IgD-negative memory B cell (primary cell): ENCODE measurements at regions not wholly inside any gene's neighbourhood (a gene's known extent, or its start where the extent isn't known, plus 50 kb on each side); places are given as distances from the start of the nearest gene placed in this dataset.
A peak's percentile ranks its signal among the peaks of the same experiment; 100 is the strongest.
"Not testable (repeated sequence)": the region's sequence is repeated elsewhere in the genome, so short reads cannot be mapped to it uniquely, and the experiment has no call there.

Source experiments
- H3K27ac Mint-ChIP-seq, 3 donors: one replicate each; pipeline ENCODE4 v1.8.0; 2020 to 2022; ENCODE audit warnings: mild to moderate bottlenecking in 3 of 3, mixed read lengths in 3 of 3, moderate library complexity in 1 of 3
- H3K27me3 Mint-ChIP-seq: one replicate; pipeline ENCODE4 v1.8.0; 2021; ENCODE audit warnings: mixed read lengths
- H3K36me3 Mint-ChIP-seq: one replicate; pipeline ENCODE4 v1.8.0; 2020; ENCODE audit warnings: mild to moderate bottlenecking, mixed read lengths
- H3K4me1 Mint-ChIP-seq, 3 donors: one replicate each; pipeline ENCODE4 v1.8.0; 2020 to 2022; ENCODE audit warnings: mixed read lengths in 3 of 3, mild to moderate bottlenecking in 1 of 3
- H3K4me3 Mint-ChIP-seq, 4 donors: one replicate each; pipeline ENCODE4 v1.8.0; 2020 to 2022; ENCODE audit warnings: mild to moderate bottlenecking in 4 of 4, mixed read lengths in 4 of 4, moderate library complexity in 3 of 4
- H3K9me3 Mint-ChIP-seq, 3 donors: one replicate each; pipeline ENCODE4 v1.8.0; 2020 to 2021; ENCODE audit warnings: mixed read lengths in 3 of 3, mild to moderate bottlenecking in 1 of 3

GRCh38 chr7:136479922-136480321 is 388.5 kb upstream of the CHRM2 start:
- no peaks in the 10 kb centered on the region for H3K4me1 Mint-ChIP-seq
- H3K36me3 Mint-ChIP-seq: no peaks in the 10 kb centered on the region
- H3K9me3 Mint-ChIP-seq: peaks cover 4 to 11% (median 6%) of the 10 kb centered on the region in 3 donors

DNA sequence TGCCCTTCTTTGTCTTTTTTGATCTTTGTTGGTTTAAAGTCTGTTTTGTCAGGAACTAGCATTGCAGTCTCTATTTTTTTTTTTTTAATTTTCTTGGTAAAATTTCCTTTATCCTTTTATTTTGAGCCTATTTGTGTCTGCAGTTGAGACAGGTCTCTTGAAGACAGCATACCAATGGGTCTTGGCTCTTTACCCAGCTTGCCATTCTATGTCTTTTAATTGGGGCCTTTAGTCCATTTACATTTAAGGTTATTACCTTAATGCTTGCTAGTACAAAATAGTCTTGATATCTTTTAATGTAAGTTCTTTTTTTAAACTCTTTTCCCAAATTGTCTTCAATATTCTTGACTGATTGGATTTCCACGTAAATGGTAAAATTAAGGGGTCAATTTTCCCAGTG is 398.3 kb upstream of the CHRM2 start:
- no peaks in the 10 kb centered on the region for H3K27me3 Mint-ChIP-seq
- H3K27ac Mint-ChIP-seq: no peak overlapping the region
- H3K36me3 Mint-ChIP-seq: no peaks in the 10 kb centered on the region
- peaks cover 11 to 33% (median 26%) of the 10 kb centered on the region in 3 donors for H3K9me3 Mint-ChIP-seq
- peak overlapping the region in 1 of 4 donors; percentile 41 for H3K4me3 Mint-ChIP-seq
- no peaks in the 10 kb centered on the region for H3K4me1 Mint-ChIP-seq

More at GRCh38 chr7:136479922-136480321, 388.5 kb upstream of the CHRM2 start:
- Mint-ChIP-seq H3K27me3 (no peaks in the 10 kb centered on the region), H3K4me3 (no peak overlapping the region), H3K27ac (no peak overlapping the region)

- Mint-ChIP-seq H3K36me3 (no peaks in the 10 kb centered on the region), H3K4me1 (no peaks in the 10 kb centered on the region), H3K9me3 (peaks cover 2 to 11% (median 2%) of the 10 kb centered on the region in 3 donors), H3K4me3 (no peak overlapping the region), H3K27ac (no peak overlapping the region), H3K27me3 (no peaks in the 10 kb centered on the region)
Observed at GRCh38 chr7:136452949-136453348, 415.5 kb upstream of the CHRM2 start.

GRCh38 chr7:136446751-136447150 is 421.7 kb upstream of the CHRM2 start:
- Mint-ChIP-seq H3K27ac (no peak overlapping the region), H3K4me3 (no peak overlapping the region), H3K4me1 (no peaks in the 10 kb centered on the region), H3K36me3 (no peaks in the 10 kb centered on the region), H3K27me3 (no peaks in the 10 kb centered on the region), H3K9me3 (peaks cover 2 to 14% (median 4%) of the 10 kb centered on the region in 3 donors)

- peaks cover 2 to 7% (median 3%) of the 10 kb centered on the region in 3 donors for H3K9me3 Mint-ChIP-seq
- H3K27me3 Mint-ChIP-seq: no peaks in the 10 kb centered on the region
- H3K4me3 Mint-ChIP-seq: no peak overlapping the region
- H3K27ac Mint-ChIP-seq: no peak overlapping the region
- no peaks in the 10 kb centered on the region for H3K36me3 Mint-ChIP-seq
- no peaks in the 10 kb centered on the region for H3K4me1 Mint-ChIP-seq
Observed at GRCh38 chr7:136441835-136442234, 426.6 kb upstream of the CHRM2 start.

- not testable (repeated sequence) for H3K4me1 Mint-ChIP-seq, H3K9me3 Mint-ChIP-seq, H3K27ac Mint-ChIP-seq, H3K27me3 Mint-ChIP-seq, H3K36me3 Mint-ChIP-seq, H3K4me3 Mint-ChIP-seq
Observed at GRCh38 chr7:136431736-136432135, 436.7 kb upstream of the CHRM2 start.

DNA sequence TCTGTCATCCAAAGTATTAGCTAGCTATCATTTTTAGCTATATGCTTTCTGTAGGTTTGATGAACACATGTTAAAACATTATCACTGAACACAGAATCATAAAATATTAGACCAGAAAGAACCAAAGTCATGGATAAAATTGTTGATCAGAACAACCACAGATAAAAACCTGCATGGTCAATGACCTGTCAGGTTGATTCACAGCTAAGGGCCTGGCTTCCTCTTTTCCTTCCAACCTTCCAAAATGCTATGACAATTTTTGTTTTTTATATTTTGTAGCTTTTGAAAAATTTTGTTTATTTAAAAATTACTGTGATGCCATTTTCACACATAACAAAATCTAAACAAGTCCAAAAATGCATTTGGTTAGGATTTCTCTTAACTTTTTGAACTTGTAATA is 444.4 kb upstream of the CHRM2 start:
- no peak overlapping the region for H3K4me3 Mint-ChIP-seq
- no peaks in the 10 kb centered on the region for H3K4me1 Mint-ChIP-seq
- H3K27ac Mint-ChIP-seq: no peak overlapping the region
- no peaks in the 10 kb centered on the region for H3K36me3 Mint-ChIP-seq
- H3K9me3 Mint-ChIP-seq: peaks cover 0 to 4% (median 2%) of the 10 kb centered on the region in 3 donors
- no peaks in the 10 kb centered on the region for H3K27me3 Mint-ChIP-seq

- H3K4me3 Mint-ChIP-seq, H3K4me1 Mint-ChIP-seq, H3K9me3 Mint-ChIP-seq, H3K27me3 Mint-ChIP-seq, H3K36me3 Mint-ChIP-seq: not testable (repeated sequence)
- peak overlapping the region in 1 of 3 donors; percentile 23 for H3K27ac Mint-ChIP-seq
Observed at GRCh38 chr7:136419740-136420139, 442.6 kb upstream of the MTPN start.

DNA sequence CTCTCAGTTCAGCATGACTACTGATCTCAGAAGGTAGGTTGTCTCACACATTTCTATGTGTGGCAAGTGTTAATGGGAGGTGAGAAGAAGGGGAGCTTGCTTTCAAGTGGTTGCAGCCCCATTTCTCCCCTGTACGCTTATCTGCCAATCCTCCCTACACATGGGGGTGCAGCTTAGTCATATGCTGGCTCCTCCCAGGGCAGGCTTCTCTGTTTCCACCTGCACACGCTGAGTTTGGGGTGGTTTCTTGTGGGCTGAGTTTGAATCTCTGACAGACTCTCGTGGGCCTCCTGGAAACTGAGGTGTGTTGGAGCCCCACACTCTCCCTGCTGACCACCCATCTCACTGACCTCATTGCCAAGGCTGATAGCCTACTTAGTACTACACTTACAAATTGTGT is 435.8 kb upstream of the MTPN start:
- Mint-ChIP-seq H3K4me1 (no peaks in the 10 kb centered on the region), H3K4me3 (no peak overlapping the region), H3K9me3 (no peaks in the 10 kb centered on the region), H3K36me3 (no peaks in the 10 kb centered on the region), H3K27ac (no peak overlapping the region), H3K27me3 (no peaks in the 10 kb centered on the region)

DNA sequence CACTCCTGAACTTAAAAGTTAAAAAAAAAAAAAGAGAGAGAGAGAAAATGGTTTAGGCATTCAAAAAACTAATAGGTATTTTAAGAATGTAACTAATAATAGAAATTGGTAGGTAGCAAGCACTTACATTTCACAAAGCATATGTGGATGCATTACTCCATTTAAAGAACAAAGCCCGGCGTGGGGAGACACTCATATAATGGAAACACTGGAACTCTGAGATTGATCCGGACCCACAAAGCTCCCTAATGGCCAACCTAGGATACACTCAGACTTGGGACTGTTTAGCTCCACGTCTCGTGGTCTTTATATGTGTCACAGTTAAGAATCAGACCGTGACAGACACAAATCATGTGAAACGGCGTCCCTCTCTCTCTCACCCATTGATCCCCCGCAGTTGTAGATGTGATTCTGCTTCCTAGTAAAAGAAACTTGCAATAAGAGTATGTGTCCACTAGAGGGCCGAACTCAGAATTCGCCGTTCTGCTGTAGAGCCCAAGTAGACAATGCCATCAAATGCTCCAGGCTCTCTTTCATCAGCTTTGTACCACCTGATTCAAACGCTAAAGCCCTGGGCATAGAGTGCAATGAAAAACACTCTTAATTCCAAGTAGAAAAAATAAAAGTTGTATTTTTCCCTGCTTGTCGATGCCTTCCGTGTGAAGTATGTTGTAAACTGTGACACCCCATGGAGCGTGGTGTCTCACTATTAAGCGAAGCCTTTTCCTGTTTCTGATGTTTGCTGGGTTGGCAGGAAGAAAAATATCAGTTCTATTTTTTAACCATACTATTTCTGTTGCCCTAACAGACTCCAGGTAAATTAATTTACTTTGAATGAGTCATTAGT is 429.0 kb upstream of the MTPN start:
- Mint-ChIP-seq H3K4me1 (peaks cover 0 to 5% (median 0%) of the 10 kb centered on the region in 3 donors), H3K9me3 (no peaks in the 10 kb centered on the region), H3K36me3 (no peaks in the 10 kb centered on the region), H3K27ac (no peak overlapping the region), H3K4me3 (no peak overlapping the region), H3K27me3 (peaks cover 4% of the 10 kb centered on the region)

DNA sequence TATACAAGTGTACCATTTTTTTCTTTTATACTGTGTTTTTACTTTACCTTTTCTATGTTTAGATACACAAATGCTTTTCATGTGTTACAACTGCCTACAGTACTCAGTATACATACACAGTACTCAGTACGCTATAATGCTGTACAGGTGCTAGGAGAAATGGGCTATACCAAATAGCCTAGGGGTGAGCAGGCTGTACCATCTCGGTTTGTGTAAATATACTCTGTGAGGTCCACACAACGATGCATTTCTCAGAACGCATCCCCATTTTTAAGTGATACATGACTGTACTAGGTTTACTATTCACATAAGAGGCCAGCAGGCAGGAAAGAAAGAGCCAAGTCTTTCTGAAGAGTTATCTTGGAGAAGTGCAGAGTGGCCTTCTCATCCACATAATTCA is 426.4 kb upstream of the MTPN start:
- Mint-ChIP-seq H3K4me3 (no peak overlapping the region), H3K36me3 (no peaks in the 10 kb centered on the region), H3K27me3 (peaks cover 4% of the 10 kb centered on the region), H3K9me3 (no peaks in the 10 kb centered on the region), H3K4me1 (peaks cover 0 to 5% (median 0%) of the 10 kb centered on the region in 3 donors), H3K27ac (no peak overlapping the region)

GRCh38 chr7:136400877-136401276 is 423.7 kb upstream of the MTPN start:
- Mint-ChIP-seq H3K27ac (no peak overlapping the region), H3K36me3 (no peaks in the 10 kb centered on the region), H3K9me3 (no peaks in the 10 kb centered on the region), H3K4me3 (no peak overlapping the region), H3K4me1 (peaks cover 0 to 2% (median 0%) of the 10 kb centered on the region in 3 donors), H3K27me3 (peaks cover 2% of the 10 kb centered on the region)

GRCh38 chr7:136399385-136399784 is 422.2 kb upstream of the MTPN start:
- H3K27me3 Mint-ChIP-seq: no peaks in the 10 kb centered on the region
- no peak overlapping the region for H3K4me3 Mint-ChIP-seq
- no peaks in the 10 kb centered on the region for H3K4me1 Mint-ChIP-seq
- no peaks in the 10 kb centered on the region for H3K36me3 Mint-ChIP-seq
- no peak overlapping the region for H3K27ac Mint-ChIP-seq
- H3K9me3 Mint-ChIP-seq: no peaks in the 10 kb centered on the region

DNA sequence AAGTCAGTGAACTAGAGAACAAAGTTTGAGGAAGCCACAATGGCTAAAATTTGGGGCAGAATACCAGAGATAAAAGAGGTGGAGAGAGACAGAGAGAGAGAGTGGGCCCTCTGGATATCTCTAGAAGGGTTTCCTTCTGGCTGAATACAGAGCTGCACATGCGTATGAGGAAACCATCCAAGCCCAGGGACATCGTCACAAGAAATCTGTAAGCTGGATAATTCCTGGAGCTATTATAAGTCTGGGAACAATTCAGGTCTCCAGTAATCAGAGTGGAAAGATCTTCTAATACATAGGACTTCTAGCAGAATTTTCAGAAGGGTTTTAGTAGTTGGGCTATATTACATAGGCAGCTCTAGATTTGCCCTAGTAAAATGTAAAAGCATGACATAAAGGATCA is 415.7 kb upstream of the MTPN start:
- no peak overlapping the region for H3K4me3 Mint-ChIP-seq
- H3K27me3 Mint-ChIP-seq: peaks cover 3% of the 10 kb centered on the region

GRCh38 chr7:136391371-136391770 is 414.2 kb upstream of the MTPN start:
- H3K4me1 Mint-ChIP-seq: no peaks in the 10 kb centered on the region
- no peak overlapping the region for H3K4me3 Mint-ChIP-seq
- H3K27ac Mint-ChIP-seq: no peak overlapping the region
- peaks cover 1% of the 10 kb centered on the region for H3K36me3 Mint-ChIP-seq
- no peaks in the 10 kb centered on the region for H3K9me3 Mint-ChIP-seq
- peaks cover 3% of the 10 kb centered on the region for H3K27me3 Mint-ChIP-seq

More for the DNA sequence above, 415.7 kb upstream of the MTPN start:
- H3K4me1 Mint-ChIP-seq: no peaks in the 10 kb centered on the region
- no peak overlapping the region for H3K27ac Mint-ChIP-seq
- H3K36me3 Mint-ChIP-seq: peaks cover 1% of the 10 kb centered on the region
- H3K9me3 Mint-ChIP-seq: no peaks in the 10 kb centered on the region

GRCh38 chr7:136389933-136390332 is 412.8 kb upstream of the MTPN start:
- peaks cover 1% of the 10 kb centered on the region for H3K36me3 Mint-ChIP-seq
- H3K27ac Mint-ChIP-seq: no peak overlapping the region
- H3K4me3 Mint-ChIP-seq: no peak overlapping the region
- H3K9me3 Mint-ChIP-seq: no peaks in the 10 kb centered on the region
- no peaks in the 10 kb centered on the region for H3K4me1 Mint-ChIP-seq
- peaks cover 3% of the 10 kb centered on the region for H3K27me3 Mint-ChIP-seq
